AG04450 (cell line): ENCODE measurements at regions not wholly inside any gene's neighbourhood (a gene's known extent, or its start where the extent isn't known, plus 50 kb on each side); places are given as distances from the start of the nearest gene placed in this dataset.
"Not testable (repeated sequence)": the region's sequence is repeated elsewhere in the genome, so short reads cannot be mapped to it uniquely, and the experiment has no call there.

Experiments used
- CTCF ChIA-PET: fragments of 300-600, 350-600 bp; formaldehyde crosslinking; extraction: SDS; loops from one replicate; lab custom pipeline; 2022; ENCODE audit warnings: antibody characterized with exemption, inconsistent platforms; lab: Charles Lee
- POLR2A ChIA-PET: fragments of 350-600 bp; formaldehyde crosslinking; extraction: SDS; loops from one replicate; lab custom pipeline; 2021; ENCODE audit warnings: antibody characterized with exemption, inconsistent platforms; lab: Yijun Ruan, JAX
- DNase-seq: peaks from one replicate; pipeline ENCODE4 v3.0.0-alpha.2; 2011; ENCODE audit warnings: low read depth, low spot score
- H3K27ac ChIP-seq: one replicate; pipeline ENCODE4 v1.5.1; 2012; ENCODE audit warnings: low read depth, low read length, control low read depth
- H3K27me3 ChIP-seq: one replicate; pipeline ENCODE4 v1.6.0; 2012; ENCODE audit warnings: low read length; ENCODE audit not compliant: control insufficient read depth, insufficient read depth
- H3K4me3 ChIP-seq: 2 replicates; pipeline ENCODE4 v1.5.1; 2011; ENCODE audit warnings: mild to moderate bottlenecking, low read depth, low read length, control low read depth
- H3K9me3 ChIP-seq: 2 replicates; pipeline ENCODE4 v1.5.1; 2012; ENCODE audit warnings: low read length; ENCODE audit not compliant: control insufficient read depth, insufficient read depth
- TF ChIP-seq, protein P1 (sequence below): IDR thresholded peaks from 2 replicates; pipeline ENCODE4 v1.5.1; 2011; ENCODE audit warnings: low read depth, low read length, control low read depth, inconsistent platforms

DNA sequence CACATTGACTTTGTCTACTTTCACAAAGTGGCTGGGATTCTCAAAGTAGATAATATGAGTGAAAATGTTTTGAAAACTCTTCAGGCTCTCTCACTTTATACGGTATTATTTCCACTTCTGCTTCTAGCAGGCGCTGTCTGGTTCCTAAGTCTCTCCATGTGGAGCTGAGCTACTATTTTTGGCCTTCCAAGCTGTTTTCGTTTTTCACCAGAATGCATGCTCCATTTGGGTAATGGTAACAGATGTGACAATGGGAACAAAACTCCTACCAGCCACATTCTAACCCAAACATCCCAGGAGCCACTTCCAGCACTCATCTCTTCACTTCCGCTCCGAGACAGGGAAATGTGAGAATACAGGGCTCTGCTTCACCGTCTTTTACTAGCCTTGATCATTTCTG, 586.7 kb downstream of the NTRK3 start:
- DNase-seq, result no peak
- ChIA-PET POLR2A (no interaction called here), CTCF (interaction anchor here (1.4 kb wide), 1 partner anchor 290 kb away, joined by 3 read pairs; no protein-coding TSS in a partner anchor)
- no peak overlapping the region for H3K4me3 ChIP-seq
- H3K27me3 ChIP-seq, result no peaks in the 10 kb centered on the region
- TF ChIP-seq, protein P1, sequence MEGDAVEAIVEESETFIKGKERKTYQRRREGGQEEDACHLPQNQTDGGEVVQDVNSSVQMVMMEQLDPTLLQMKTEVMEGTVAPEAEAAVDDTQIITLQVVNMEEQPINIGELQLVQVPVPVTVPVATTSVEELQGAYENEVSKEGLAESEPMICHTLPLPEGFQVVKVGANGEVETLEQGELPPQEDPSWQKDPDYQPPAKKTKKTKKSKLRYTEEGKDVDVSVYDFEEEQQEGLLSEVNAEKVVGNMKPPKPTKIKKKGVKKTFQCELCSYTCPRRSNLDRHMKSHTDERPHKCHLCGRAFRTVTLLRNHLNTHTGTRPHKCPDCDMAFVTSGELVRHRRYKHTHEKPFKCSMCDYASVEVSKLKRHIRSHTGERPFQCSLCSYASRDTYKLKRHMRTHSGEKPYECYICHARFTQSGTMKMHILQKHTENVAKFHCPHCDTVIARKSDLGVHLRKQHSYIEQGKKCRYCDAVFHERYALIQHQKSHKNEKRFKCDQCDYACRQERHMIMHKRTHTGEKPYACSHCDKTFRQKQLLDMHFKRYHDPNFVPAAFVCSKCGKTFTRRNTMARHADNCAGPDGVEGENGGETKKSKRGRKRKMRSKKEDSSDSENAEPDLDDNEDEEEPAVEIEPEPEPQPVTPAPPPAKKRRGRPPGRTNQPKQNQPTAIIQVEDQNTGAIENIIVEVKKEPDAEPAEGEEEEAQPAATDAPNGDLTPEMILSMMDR, result no peak
- H3K27ac ChIP-seq, result no peak overlapping the region
- H3K9me3 ChIP-seq, result 0 out of 2 replicates have a peak, but pooled peaks cover 3% of the 10 kb centered on the region

DNA sequence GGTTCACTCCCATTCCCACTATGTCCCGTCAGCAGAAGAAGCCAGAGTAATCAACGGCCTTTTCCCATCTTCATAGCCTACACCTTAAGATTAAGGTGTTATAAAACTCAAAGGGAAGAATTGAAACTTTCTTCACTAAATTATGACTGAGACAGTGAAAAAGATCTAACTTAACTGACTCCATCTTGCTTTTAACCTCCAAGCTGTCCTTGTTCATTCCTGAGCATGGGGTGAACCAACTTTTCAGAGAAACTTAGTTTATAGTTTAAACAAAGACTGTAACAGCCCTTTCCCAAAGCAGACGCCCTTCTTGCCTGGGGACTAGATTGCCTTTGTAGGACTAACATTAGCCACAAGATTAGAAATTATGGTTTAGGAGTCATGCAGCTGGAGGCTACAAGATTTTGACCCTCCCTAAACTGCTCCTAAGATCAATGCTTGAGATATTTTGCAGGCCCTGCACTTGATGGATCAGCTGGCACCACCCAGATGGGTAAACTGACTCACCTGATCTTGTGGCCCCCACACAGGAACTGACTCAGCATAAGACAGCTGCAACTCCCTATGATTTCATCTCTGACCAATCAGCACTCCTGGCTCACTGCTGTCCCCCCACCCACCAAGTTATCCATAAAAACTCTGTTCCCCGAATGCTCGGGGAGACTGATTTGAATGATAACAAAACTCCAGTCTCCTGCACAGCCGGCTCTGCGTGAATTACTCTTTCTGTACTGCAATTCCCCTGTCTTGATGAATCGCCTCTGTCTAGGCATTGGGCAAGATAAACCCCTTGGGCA, 587.6 kb downstream of the NTRK3 start:
- H3K4me3 ChIP-seq, DNase-seq, POLR2A ChIA-PET, H3K27ac ChIP-seq, H3K9me3 ChIP-seq, H3K27me3 ChIP-seq: not testable (repeated sequence)
- CTCF ChIA-PET, result interaction anchor here (1.4 kb wide), 1 partner anchor 290 kb away, joined by 3 read pairs; no protein-coding TSS in a partner anchor

DNA sequence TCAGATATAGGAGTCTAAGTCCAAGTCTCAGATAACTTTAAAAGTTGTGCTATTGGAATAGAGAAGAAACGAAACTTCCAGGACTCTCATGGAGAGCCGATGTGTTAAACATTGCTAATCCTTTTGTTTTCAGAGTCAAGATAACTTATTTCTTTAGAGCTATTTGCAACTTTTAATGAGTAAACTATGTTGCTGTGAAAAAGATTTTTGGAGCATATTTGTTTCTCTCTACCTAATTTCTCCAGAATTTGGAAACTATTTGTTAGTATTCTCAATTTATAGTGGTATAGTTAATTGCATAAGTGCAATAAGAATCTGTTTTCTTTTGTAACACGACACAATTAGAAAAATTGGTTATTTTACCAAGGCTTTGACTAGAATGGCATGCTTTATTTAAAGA, 588.9 kb downstream of the NTRK3 start:
- no peaks in the 10 kb centered on the region for H3K27me3 ChIP-seq
- H3K9me3 ChIP-seq, result peaks cover 8% of the 10 kb centered on the region; the same call in 1 of the 2 replicates
- ChIA-PET POLR2A (no interaction called here), CTCF (no interaction called here)
- H3K27ac ChIP-seq, result no peak overlapping the region
- no peak overlapping the region for H3K4me3 ChIP-seq
- TF ChIP-seq, protein P1, result no peak
- no peak for DNase-seq

DNA sequence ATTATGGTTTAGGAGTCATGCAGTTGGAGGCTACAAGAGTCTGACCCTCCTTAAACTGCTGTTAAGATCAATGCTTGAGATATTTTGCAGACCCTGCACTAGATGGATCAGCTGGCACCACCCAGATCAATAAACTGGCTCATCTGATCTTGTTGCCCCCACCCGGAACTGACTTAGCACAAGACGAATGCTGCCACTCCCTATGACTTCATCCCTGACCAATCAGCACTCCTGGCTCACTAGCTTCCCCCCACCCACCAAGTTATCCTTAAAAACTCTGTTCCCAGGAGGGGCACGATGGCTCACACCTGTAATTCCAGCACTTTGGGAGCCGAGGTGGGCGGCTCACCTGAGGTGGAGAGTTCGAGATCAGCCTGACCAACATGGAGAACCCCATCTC, 594.0 kb downstream of the NTRK3 start:
- TF ChIP-seq, protein P1, result no peak
- no peak for DNase-seq
- Histone ChIP-seq H3K4me3 (no peak overlapping the region), H3K27ac (no peak overlapping the region), H3K9me3 (peaks cover 8% of the 10 kb centered on the region; the same call in 1 of the 2 replicates), H3K27me3 (no peaks in the 10 kb centered on the region)
- ChIA-PET POLR2A (no interaction called here), CTCF (no interaction called here)

DNA sequence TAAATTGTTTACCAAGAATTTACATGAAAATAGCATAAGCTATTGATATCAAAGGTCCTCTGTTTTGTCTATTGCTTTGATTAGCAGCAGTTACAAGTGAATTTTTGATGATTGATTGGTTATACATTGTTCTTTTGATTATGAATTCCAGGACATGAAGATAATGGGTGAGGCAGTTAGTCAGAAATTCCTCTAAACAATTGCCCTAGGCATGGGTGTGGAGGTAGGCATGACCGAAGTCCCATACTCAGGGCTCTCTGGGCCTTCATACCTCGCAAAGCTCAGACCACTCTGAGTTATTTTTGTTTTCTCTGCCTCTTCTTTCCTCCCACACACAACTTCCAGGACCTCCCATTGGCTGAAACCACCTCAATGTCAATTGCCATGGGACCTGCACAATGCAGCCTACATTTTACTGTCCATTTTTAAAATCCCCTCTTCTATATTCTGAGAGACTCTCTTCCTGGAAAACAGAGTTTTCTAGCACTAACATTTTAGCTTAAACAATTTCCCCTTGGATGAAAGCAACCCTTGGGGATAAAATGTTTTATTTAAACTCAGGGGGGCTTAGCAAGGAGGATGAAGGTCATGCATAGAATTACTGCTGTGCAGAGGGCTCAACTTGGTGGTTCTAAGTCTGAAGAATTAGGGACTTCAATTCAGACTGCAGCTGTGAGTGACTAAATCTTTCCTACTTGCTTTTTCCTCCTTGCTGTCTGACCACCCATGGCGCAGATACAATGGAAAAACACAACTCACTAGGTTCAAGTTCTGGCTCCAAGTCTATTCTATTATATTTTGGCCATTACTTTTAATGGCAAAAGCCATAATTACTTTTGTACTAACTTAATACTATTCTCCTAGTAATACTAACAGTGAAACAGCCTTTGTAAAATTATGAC, 594.8 kb downstream of the NTRK3 start:
- H3K9me3 ChIP-seq, result peaks cover 5% of the 10 kb centered on the region; the same call in 1 of the 2 replicates
- TF ChIP-seq, protein P1, result no peak
- no peaks in the 10 kb centered on the region for H3K27me3 ChIP-seq
- ChIA-PET POLR2A (no interaction called here), CTCF (no interaction called here)
- no peak for DNase-seq
- no peak overlapping the region for H3K27ac ChIP-seq
- no peak overlapping the region for H3K4me3 ChIP-seq
